ENCODE measurements at regions not wholly inside any gene's neighbourhood (a gene's known extent, or its start where the extent isn't known, plus 50 kb on each side); places are given as distances from the start of the nearest gene placed in this dataset.

DNA sequence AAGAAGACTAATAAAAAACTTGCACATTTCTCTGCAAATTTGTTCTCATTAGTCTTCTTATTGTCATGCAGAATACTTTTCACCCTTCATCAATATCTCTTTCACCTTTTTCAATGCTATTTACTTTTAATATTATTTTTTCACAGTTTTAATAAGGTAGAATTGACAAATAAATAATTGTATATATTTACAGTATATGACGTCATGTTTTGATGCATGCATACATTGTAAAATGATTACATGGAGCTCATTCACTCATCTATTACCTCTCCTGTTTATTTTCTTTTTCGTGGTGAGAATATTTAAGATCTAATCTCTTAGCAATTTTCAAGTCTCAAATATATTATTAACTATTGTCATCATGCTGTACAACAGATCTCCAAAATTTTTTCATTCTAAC lies 658.2 kb upstream of the MKI67 start:
- TF ChIP-seq POLR2A (IDR thresholded peaks at IDR 0.05; ENCODE audit: low read depth, low read length): no peak
- TF ChIP-seq POLR2AphosphoS5 (IDR thresholded peaks at IDR 0.05; ENCODE audit: low read depth, low read length): no peak
- no peak for TF ChIP-seq POU2F2 (IDR thresholded peaks at IDR 0.05; ENCODE audit: low read depth, low read length)

Measured in GM12891 (cell line).